Esophagus squamous epithelium (tissue), 5 donors: ENCODE measurements at regions not wholly inside any gene's neighbourhood (a gene's known extent, or its start where the extent isn't known, plus 50 kb on each side); places are given as distances from the start of the nearest gene placed in this dataset.

Source experiments
- DNase-seq: peaks from one replicate; lab custom pipeline; 2025; lab: John Stamatoyannopoulos, UW
- H3K27ac ChIP-seq, 4 donors: fragments of 200-600 bp; sonication (generic); one replicate each; pipeline ENCODE4 v1.5.1; 2016 to 2019; ENCODE audit warnings: mild to moderate bottlenecking in 1 of 4
- H3K27me3 ChIP-seq, 4 donors: fragments of 200-600 bp; sonication (generic); 1 replicate in 3 of 4; 2 replicates in 1 of 4; pipeline versions ENCODE4 v1.5.1 to v1.6.0; 2017 to 2021; ENCODE audit warnings: antibody characterized with exemption in 1 of 4
- H3K36me3 ChIP-seq, 3 donors: fragments of 200-600 bp; sonication (generic); one replicate each; pipeline ENCODE4 v1.5.1; 2016 to 2019
- H3K4me1 ChIP-seq, 3 donors: fragments of 200-600 bp; sonication (generic); one replicate each; pipeline ENCODE4 v1.5.1; 2017 to 2019
- H3K4me3 ChIP-seq, 4 donors: fragments of 200-600 bp; sonication (generic); 1 replicate in 3 of 4; 2 replicates in 1 of 4; pipeline ENCODE4 v1.5.1; 2016 to 2019; ENCODE audit warnings: mild to moderate bottlenecking in 2 of 4, moderate library complexity in 1 of 4
- H3K9me3 ChIP-seq, 3 donors: fragments of 200-600 bp; sonication (generic); one replicate each; pipeline ENCODE4 v1.5.1; 2016 to 2019
- CTCF ChIP-seq, 6 experiments: fragments of 450-650 bp in 4 of 6; fragments of 200-600 bp in 2 of 6; sonication (generic) in 2 of 6; IDR thresholded peaks; one replicate each; pipeline ENCODE4 v1.5.1; 2016 to 2019; ENCODE audit warnings: antibody characterized with exemption in 6 of 6, mild to moderate bottlenecking in 4 of 6, moderate library complexity in 4 of 6
- POLR2A ChIP-seq, 4 donors: fragments of 450-650 bp; IDR thresholded peaks; one replicate each; pipeline ENCODE4 v1.6.1; 2017; ENCODE audit warnings: antibody characterized with exemption in 4 of 4, mild to moderate bottlenecking in 4 of 4, moderate library complexity in 3 of 4
- WGBS, 2 donors: methylation state at CpG; one replicate each; pipeline ENCODE4 v1.1.5; 2018; 5-methylcytosine and 5-hydroxymethylcytosine counted together
- intact Hi-C: fragments of 100-400 bp; cut with DNase I; formaldehyde crosslinking; loops from one replicate; pipeline ENCODE4 v1.15.0; 2022
- donor health status: DM: yes; HTN: yes; CAD: no.

- H3K27me3 ChIP-seq = no peaks in the 10 kb centered on the region
- peaks cover 0 to 3% (median 0%) of the 10 kb centered on the region in 3 donors for H3K4me1 ChIP-seq
- no peak for TF ChIP-seq CTCF (IDR thresholded peaks at IDR 0.05)
- no peak for TF ChIP-seq POLR2A (IDR thresholded peaks at IDR 0.05)
- 55 to 67% methylated on average over 1 to 3 of the region's 3 CpGs for WGBS, 2 donors
- intact Hi-C loops = no loop called here
- H3K27ac ChIP-seq = no peak overlapping the region
- DNase-seq = no peak
- H3K9me3 ChIP-seq = no peaks in the 10 kb centered on the region
- no peak overlapping the region for H3K4me3 ChIP-seq
- no peaks in the 10 kb centered on the region for H3K36me3 ChIP-seq
Observed at GRCh38 chr6:3559561-3559960, 102.7 kb upstream of the SLC22A23 start.

- H3K27ac ChIP-seq = no peak overlapping the region
- no peak overlapping the region for H3K4me3 ChIP-seq
- WGBS, 2 donors = 64 to 68% methylated on average over 3 of the region's 3 CpGs
- H3K27me3 ChIP-seq = no peaks in the 10 kb centered on the region
- peaks cover 0 to 3% (median 0%) of the 10 kb centered on the region in 3 donors for H3K4me1 ChIP-seq
- intact Hi-C loops = no loop called here
- TF ChIP-seq CTCF (IDR thresholded peaks at IDR 0.05) (no peak), POLR2A (IDR thresholded peaks at IDR 0.05) (no peak)
- peaks cover 0 to 9% (median 8%) of the 10 kb centered on the region in 3 donors for H3K9me3 ChIP-seq
- DNase-seq = no peak
- H3K36me3 ChIP-seq = no peaks in the 10 kb centered on the region
Observed at GRCh38 chr6:3557336-3557735, 100.5 kb upstream of the SLC22A23 start.

GRCh38 chr6:3553254-3553653 is 96.4 kb upstream of the SLC22A23 start:
- H3K27me3 ChIP-seq = no peaks in the 10 kb centered on the region
- TF ChIP-seq POLR2A (IDR thresholded peaks at IDR 0.05) (no peak), CTCF (IDR thresholded peaks at IDR 0.05) (no peak)
- DNase-seq = no peak
- intact Hi-C loops = no loop called here
- peaks cover 0 to 7% (median 3%) of the 10 kb centered on the region in 3 donors for H3K4me1 ChIP-seq
- no peak overlapping the region for H3K4me3 ChIP-seq
- H3K27ac ChIP-seq = no peak overlapping the region
- peaks cover 0 to 9% (median 8%) of the 10 kb centered on the region in 3 donors for H3K9me3 ChIP-seq
- no peaks in the 10 kb centered on the region for H3K36me3 ChIP-seq

GRCh38 chr6:3551716-3552511 is 95.1 kb upstream of the SLC22A23 start:
- no peak overlapping the region for H3K4me3 ChIP-seq
- H3K27ac ChIP-seq = no peak overlapping the region
- intact Hi-C loops = no loop called here
- H3K9me3 ChIP-seq = peaks cover 0 to 9% (median 8%) of the 10 kb centered on the region in 3 donors
- 88 to 89% methylated on average over 5 of the region's 5 CpGs for WGBS, 2 donors
- TF ChIP-seq POLR2A (IDR thresholded peaks at IDR 0.05) = no peak
- no peak for TF ChIP-seq CTCF (IDR thresholded peaks at IDR 0.05)
- H3K27me3 ChIP-seq = no peaks in the 10 kb centered on the region
- DNase-seq = no peak
- no peaks in the 10 kb centered on the region for H3K36me3 ChIP-seq
- H3K4me1 ChIP-seq = peaks cover 0 to 7% (median 3%) of the 10 kb centered on the region in 3 donors

GRCh38 chr6:3549314-3549940 is 92.6 kb upstream of the SLC22A23 start:
- no peaks in the 10 kb centered on the region for H3K27me3 ChIP-seq
- no peak overlapping the region for H3K27ac ChIP-seq
- no peak overlapping the region for H3K4me3 ChIP-seq
- DNase-seq = no peak
- no peaks in the 10 kb centered on the region for H3K36me3 ChIP-seq
- peaks cover 0 to 13% (median 3%) of the 10 kb centered on the region in 3 donors for H3K4me1 ChIP-seq
- 69 to 82% methylated on average over 6 to 7 of the region's 7 CpGs for WGBS, 2 donors
- intact Hi-C loops = no loop called here
- TF ChIP-seq CTCF (IDR thresholded peaks at IDR 0.05) (no peak), POLR2A (IDR thresholded peaks at IDR 0.05) (no peak)
- peaks cover 0 to 9% (median 8%) of the 10 kb centered on the region in 3 donors for H3K9me3 ChIP-seq
